ENCODE measurements at regions not wholly inside any gene's neighbourhood (a gene's known extent, or its start where the extent isn't known, plus 50 kb on each side); places are given as distances from the start of the nearest gene placed in this dataset.
A peak's percentile ranks its signal among the peaks of the same experiment; 100 is the strongest.

GRCh38 chr15:26106556-26106955 lies 243.4 kb upstream of the ATP10A start:
- no peak for TF ChIP-seq CTCF (conservative IDR thresholded peaks at IDR 0.05; ENCODE audit: low read length)
- no peak for DNase-seq (ENCODE audit: low read depth)

GRCh38 chr15:26103002-26103404 lies 239.9 kb upstream of the ATP10A start:
- TF ChIP-seq CTCF (conservative IDR thresholded peaks at IDR 0.05; ENCODE audit: low read length): no peak
- H3K4me3 ChIP-seq (ENCODE audit: low read length): peak overlapping the region; percentile 31; the same call in 1 of the 2 replicates
- peak; percentile 39 for DNase-seq (ENCODE audit: low read depth)

More at GRCh38 chr15:26106556-26106955, 243.4 kb upstream of the ATP10A start:
- no peak overlapping the region for H3K4me3 ChIP-seq (ENCODE audit: low read length)

- no peak for TF ChIP-seq CTCF (conservative IDR thresholded peaks at IDR 0.05; ENCODE audit: low read length)
- no peak overlapping the region for H3K4me3 ChIP-seq (ENCODE audit: low read length)
- DNase-seq (ENCODE audit: low read depth): no peak
Observed at GRCh38 chr15:26102365-26102764, 239.2 kb upstream of the ATP10A start.

- no peak for TF ChIP-seq CTCF (conservative IDR thresholded peaks at IDR 0.05; ENCODE audit: low read length)
- DNase-seq (ENCODE audit: low read depth): no peak
- H3K4me3 ChIP-seq (ENCODE audit: low read length): no peak overlapping the region
Observed at GRCh38 chr15:26101443-26101842, 238.3 kb upstream of the ATP10A start.

GRCh38 chr15:26098801-26099200 lies 235.7 kb upstream of the ATP10A start:
- TF ChIP-seq CTCF (conservative IDR thresholded peaks at IDR 0.05; ENCODE audit: low read length): no peak
- DNase-seq (ENCODE audit: low read depth): no peak
- H3K4me3 ChIP-seq (ENCODE audit: low read length): no peak overlapping the region

- DNase-seq (ENCODE audit: low read depth): no peak
- TF ChIP-seq CTCF (conservative IDR thresholded peaks at IDR 0.05; ENCODE audit: low read length): no peak
- no peak overlapping the region for H3K4me3 ChIP-seq (ENCODE audit: low read length)
Observed at GRCh38 chr15:26097216-26097615, 234.1 kb upstream of the ATP10A start.

GRCh38 chr15:26096581-26096980 lies 233.5 kb upstream of the ATP10A start:
- no peak for TF ChIP-seq CTCF (conservative IDR thresholded peaks at IDR 0.05; ENCODE audit: low read length)
- DNase-seq (ENCODE audit: low read depth): no peak
- no peak overlapping the region for H3K4me3 ChIP-seq (ENCODE audit: low read length)

Data from AG10803 (cell line).